A204.1 (cell line): ENCODE measurements at regions not wholly inside any gene's neighbourhood (a gene's known extent, or its start where the extent isn't known, plus 50 kb on each side); places are given as distances from the start of the nearest gene placed in this dataset.
"Not testable (repeated sequence)": the region's sequence is repeated elsewhere in the genome, so short reads cannot be mapped to it uniquely, and the experiment has no call there.

Experiments used
- FAIRE-seq: peaks from 2 replicates; lab custom pipeline; 2012; peaks lifted over from hg19 to GRCh38; lab: Jason Lieb, UNC

- FAIRE-seq: no peak
Measured at GRCh38 chr6:113719545-113719944, 137.6 kb upstream of the MARCKS start.

- FAIRE-seq: no peak
Measured at GRCh38 chr6:113723182-113723581, 134.0 kb upstream of the MARCKS start.

GRCh38 chr6:113724927-113725326 is 132.2 kb upstream of the MARCKS start:
- FAIRE-seq: not testable (repeated sequence)

DNA sequence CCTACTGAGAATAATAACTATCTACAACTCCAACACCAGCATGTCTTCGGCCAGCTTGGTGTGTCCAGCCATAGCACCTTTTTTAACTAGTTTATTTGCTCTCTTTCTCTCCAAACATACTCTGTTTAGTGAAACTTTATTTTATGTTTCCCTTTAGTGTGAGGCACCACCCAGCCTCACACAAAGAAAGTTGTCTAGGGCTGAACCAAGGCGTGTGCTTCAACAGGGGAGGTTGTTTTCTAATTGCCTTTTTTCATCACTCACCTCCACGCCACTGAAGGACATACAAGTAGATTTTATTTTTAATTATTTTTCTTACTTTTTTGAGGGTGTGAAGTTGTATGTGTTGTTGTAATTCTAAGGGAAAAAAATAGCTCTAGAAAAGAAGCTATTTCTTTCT is 125.6 kb upstream of the MARCKS start:
- no peak for FAIRE-seq

DNA sequence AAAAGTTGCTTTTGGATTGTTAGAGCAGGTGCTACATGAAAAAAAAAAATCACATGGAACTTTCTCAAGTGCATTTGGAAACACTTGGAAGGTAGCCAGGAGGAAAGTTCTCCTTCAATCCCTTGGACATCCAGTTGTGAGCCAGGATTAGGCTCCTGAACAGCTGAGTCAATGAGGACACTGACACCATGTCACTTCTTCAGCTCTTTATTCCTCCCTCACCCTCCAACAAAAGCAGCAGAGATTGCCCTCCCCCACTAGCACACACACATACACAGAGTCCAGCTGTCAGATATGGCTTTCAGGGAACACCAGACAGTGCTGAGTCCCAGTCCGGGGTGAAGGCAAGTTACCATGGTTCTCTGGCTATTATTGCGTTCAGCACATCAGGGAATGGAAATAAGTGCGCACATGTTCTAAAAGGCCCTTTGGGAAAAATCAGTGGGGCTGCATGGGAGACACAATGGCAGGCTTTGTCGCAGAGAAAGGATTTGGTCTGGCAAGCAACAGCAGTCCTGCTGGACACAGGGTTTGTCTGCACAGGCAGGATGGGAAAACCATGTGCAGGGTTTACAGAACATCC is 124.7 kb upstream of the MARCKS start:
- no peak for FAIRE-seq

DNA sequence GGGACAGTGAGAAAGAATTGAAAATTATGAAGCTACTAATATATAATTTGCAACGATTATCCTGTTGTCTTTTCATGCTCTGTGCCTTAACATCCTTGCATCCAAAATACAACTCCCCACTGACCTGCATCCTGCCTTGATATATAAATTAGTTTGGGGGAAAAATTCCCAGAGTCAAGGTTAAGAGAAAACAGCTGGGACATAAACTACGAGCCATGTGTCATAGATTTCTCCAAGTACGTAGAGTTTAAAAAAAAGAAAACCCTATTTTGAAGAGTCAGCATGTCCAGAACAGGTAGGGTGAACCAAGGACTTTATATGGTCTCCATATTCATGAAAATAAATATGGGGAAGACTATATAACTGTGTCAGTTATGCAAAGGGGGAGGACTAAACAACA is 123.8 kb upstream of the MARCKS start:
- no peak for FAIRE-seq

DNA sequence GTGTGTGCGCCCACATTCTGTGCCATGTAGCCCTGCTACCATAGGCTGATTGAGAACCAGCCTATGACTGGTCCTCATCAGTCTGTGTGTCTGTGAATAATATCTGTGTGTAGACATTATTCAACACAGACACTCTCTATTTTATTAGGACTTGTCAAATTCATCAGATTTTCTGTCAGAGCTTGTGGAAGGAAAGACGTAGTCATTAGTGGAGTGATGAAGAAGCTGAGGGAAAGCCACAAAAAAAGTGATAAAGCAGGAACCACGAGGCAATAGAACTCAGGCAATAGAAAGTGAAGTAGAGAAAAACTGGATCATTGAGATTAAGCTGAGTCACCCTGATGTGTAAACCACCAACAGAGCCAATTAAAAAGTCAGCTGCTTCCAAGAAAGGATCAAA is 122.2 kb upstream of the MARCKS start:
- no peak for FAIRE-seq

GRCh38 chr6:113735491-113735890 is 121.7 kb upstream of the MARCKS start:
- FAIRE-seq: no peak

- no peak for FAIRE-seq
Measured at GRCh38 chr6:113736978-113737377, 120.2 kb upstream of the MARCKS start.

DNA sequence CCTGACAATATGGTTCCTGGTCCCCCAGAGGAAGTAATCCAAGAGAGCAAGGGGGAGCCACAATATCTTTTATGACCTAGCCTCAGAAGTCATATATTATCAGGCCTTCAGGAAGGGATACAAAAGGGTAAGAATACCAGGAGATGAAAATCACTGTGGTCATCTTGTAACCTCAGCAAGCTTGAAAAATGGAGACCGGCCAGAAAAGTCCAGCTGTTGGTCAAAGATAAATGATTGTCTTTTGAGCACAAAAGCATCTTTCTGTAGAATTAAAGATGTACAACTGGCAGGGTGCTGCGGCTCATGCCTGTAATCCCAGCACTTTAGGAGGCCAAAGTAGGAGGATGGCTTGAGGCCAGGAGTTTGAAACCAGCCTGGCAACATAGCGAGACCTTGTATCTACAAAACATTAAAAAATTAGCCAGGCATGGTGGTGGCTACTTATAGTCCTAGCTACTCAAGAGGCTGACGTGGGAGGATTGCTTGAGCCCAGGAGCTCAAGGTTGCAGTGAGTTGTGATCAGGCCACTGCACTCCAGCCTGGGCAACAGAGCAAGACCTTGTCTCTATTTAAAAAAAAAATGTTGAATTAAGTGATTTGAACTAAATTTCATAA is 118.0 kb upstream of the MARCKS start:
- no peak for FAIRE-seq

DNA sequence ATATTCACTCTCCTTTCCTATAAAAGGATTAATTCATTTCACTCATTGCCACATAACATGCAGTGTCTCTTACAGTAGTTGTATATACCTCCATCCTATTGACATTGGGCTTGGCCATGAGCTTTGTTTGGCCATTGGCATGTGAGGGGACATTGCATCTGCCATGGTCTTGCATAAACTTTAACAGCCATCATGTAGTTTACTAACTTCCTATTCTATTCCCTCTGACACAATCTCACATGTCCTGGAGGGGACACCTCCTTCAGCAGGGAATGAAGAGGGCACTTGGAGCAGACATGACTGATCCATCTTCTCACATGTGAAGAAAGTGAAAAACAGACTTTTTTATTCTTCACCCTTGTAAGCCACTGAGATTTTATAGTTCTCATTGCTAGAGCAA is 115.5 kb upstream of the MARCKS start:
- FAIRE-seq: no peak

DNA sequence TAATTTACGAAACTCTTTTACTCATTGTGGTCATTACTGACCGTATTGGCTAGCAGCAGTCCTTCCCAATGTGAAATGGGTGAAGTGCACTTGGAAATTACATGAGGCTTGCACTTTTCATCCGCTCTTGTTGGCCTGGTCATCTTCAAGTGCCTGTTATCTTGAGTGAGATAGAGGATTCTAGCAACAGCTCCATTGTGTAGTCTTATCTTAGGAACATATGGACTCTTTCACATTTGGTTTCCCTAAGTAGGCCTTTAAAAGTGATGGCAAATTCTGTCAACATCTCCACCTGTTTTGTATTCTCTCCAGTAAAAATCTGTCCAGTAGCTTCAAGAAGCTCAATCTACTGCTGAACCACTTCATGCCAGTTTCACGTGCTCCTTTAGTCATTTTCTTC is 114.8 kb upstream of the MARCKS start:
- FAIRE-seq: no peak

DNA sequence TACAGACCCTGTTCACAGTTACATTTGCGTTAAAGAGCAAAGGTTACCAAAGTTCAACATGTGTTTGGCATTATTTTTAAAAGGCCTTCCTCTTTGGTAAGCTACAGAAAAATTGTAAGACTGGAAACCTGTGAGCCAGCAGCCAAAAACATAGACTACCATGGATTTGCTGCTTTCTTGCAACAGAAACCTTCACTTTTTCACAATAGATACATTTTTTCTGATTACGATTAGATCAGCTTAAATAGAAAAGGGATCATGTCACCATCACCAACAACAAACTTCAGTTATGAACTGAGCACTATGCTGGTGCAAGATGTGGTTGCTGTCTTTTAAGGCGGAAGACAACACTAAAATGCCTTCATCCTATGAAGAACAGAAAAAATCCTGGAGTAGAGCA is 112.3 kb upstream of the MARCKS start:
- FAIRE-seq: no peak

GRCh38 chr6:113750151-113750855 is 106.8 kb upstream of the MARCKS start:
- FAIRE-seq: no peak

DNA sequence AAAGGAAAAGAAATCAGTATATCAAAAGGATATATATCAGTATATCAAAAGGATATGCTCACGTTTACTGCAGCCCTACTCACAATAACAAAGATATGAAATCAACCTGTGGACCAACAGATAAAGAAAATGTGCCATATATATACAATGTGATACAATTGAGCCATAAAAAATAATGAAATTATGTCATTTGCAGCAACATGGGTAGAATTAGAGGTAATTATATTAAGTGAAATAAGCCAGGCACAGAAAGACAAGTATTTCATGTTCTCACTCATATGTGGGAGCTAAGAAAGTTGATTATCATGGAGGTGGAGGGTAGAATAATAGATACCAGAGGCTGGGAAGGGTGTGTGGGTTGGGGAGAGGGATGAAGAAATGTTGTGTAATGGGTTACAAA is 102.9 kb upstream of the MARCKS start:
- FAIRE-seq: no peak

- no peak for FAIRE-seq
Measured at GRCh38 chr6:113755449-113756289, 101.5 kb upstream of the MARCKS start.

DNA sequence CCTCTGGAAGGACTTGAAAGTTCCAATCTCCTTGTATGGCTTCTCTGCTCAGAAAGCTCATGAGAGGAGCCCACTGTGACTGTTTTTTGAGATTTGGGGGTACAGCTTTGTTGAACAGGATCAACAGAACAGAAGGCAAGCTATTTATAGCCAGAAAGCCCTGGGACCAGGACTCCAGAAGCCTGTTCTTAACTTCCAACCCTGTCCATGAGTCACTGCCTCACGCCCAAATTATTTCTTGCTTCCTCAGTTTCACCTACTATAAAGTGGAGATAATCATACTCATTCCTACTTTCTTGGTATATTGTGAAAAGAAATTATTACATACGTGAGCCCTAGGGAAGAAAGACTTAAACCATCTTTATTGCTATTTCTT is 100.9 kb upstream of the MARCKS start:
- no peak for FAIRE-seq

- no peak for FAIRE-seq
Measured at GRCh38 chr6:113758214-113758613, 98.9 kb upstream of the MARCKS start.

GRCh38 chr6:113758826-113759574 is 98.1 kb upstream of the MARCKS start:
- FAIRE-seq: no peak

- no peak for FAIRE-seq
Measured at GRCh38 chr6:113762641-113763040, 94.5 kb upstream of the MARCKS start.

GRCh38 chr6:113763311-113763766 is 93.8 kb upstream of the MARCKS start:
- no peak for FAIRE-seq

GRCh38 chr6:113763876-113764275 is 93.3 kb upstream of the MARCKS start:
- FAIRE-seq: no peak
